ENCODE measurements at regions not wholly inside any gene's neighbourhood (a gene's known extent, or its start where the extent isn't known, plus 50 kb on each side); places are given as distances from the start of the nearest gene placed in this dataset.

- TF ChIP-seq CTCF (IDR thresholded peaks at IDR 0.05), result no peak
- no peak for TF ChIP-seq POLR2A (IDR thresholded peaks at IDR 0.05)
These were observed 99.4 kb downstream of the CRYAA start for GRCh38 chr21:43268086-43268803.
